Fibroblast of lung (primary cell): ENCODE measurements at regions not wholly inside any gene's neighbourhood (a gene's known extent, or its start where the extent isn't known, plus 50 kb on each side); places are given as distances from the start of the nearest gene placed in this dataset.
A peak's percentile ranks its signal among the peaks of the same experiment; 100 is the strongest.

Experiments used
- DNase-seq, 2 donors: peaks; one replicate each; pipeline versions ENCODE4 v3.0.0 to v3.0.0-alpha.2; 2010; ENCODE audit warnings: low read depth in 2 of 2
- H2AFZ ChIP-seq: 2 replicates; pipeline ENCODE4 v1.5.1; 2012; ENCODE audit warnings: low read length, control low read depth, inconsistent platforms
- H3K27ac ChIP-seq: 2 replicates; pipeline ENCODE4 v1.5.1; 2011; ENCODE audit warnings: low read length, control low read depth; ENCODE audit not compliant: insufficient read depth
- H3K27me3 ChIP-seq: 2 replicates; pipeline ENCODE4 v1.5.1; 2011; ENCODE audit warnings: mild to moderate bottlenecking, low read length; ENCODE audit not compliant: control insufficient read depth, insufficient read depth
- H3K36me3 ChIP-seq: 2 replicates; pipeline ENCODE4 v1.5.1; 2011; ENCODE audit warnings: low read length; ENCODE audit not compliant: control insufficient read depth, insufficient read depth
- H3K4me1 ChIP-seq: 2 replicates; pipeline ENCODE4 v1.5.1; 2011; ENCODE audit warnings: low read length; ENCODE audit not compliant: control insufficient read depth, insufficient read depth; ENCODE audit errors: extremely low read depth
- H3K4me2 ChIP-seq: 2 replicates; pipeline ENCODE4 v1.5.1; 2011; ENCODE audit warnings: low read length, control low read depth; ENCODE audit not compliant: insufficient read depth; ENCODE audit errors: extremely low read depth
- H3K4me3 ChIP-seq, 4 experiments: fragments of 200-600 bp in 1 of 4; sonication (generic) in 1 of 4; replicated peaks in 1 of 4; 2 replicates each; pipeline ENCODE4 v1.5.1; 2011 to 2016; ENCODE audit warnings: low read length in 4 of 4, low read depth in 3 of 4, mild to moderate bottlenecking in 3 of 4, control low read depth in 2 of 4, inconsistent platforms in 1 of 4, mixed read lengths in 1 of 4; ENCODE audit not compliant: insufficient read depth in 1 of 4; ENCODE audit errors: control extremely low read depth in 1 of 4
- H3K79me2 ChIP-seq: 2 replicates; pipeline ENCODE4 v1.5.1; 2012; ENCODE audit warnings: mild to moderate bottlenecking, low read length, inconsistent platforms; ENCODE audit not compliant: control insufficient read depth, insufficient read depth
- H3K9ac ChIP-seq: 2 replicates; pipeline ENCODE4 v1.5.1; 2011; ENCODE audit warnings: mild to moderate bottlenecking, low read length, control low read depth; ENCODE audit not compliant: insufficient read depth
- H3K9me3 ChIP-seq: 2 replicates; pipeline ENCODE4 v1.5.1; 2012; ENCODE audit warnings: low read depth, low read length; ENCODE audit not compliant: control insufficient read depth, insufficient read depth
- H4K20me1 ChIP-seq: 2 replicates; pipeline ENCODE4 v1.5.1; 2011; ENCODE audit warnings: low read length; ENCODE audit not compliant: control insufficient read depth, insufficient read depth; ENCODE audit errors: extremely low read depth
- CTCF ChIP-seq, 2 donors: IDR thresholded peaks in 1 of 2; conservative IDR thresholded peaks in 1 of 2; 1 replicate in 1 of 2; 2 replicates in 1 of 2; pipeline ENCODE4 v1.5.1; 2011 to 2012; ENCODE audit warnings: low read length in 2 of 2, control low read depth in 1 of 2, inconsistent platforms in 1 of 2, low read depth in 1 of 2, mild to moderate bottlenecking in 1 of 2
- EZH2 ChIP-seq: IDR thresholded peaks from 2 replicates; pipeline ENCODE4 v1.5.1; 2012; ENCODE audit warnings: low read length, control low read depth, mild to moderate bottlenecking; ENCODE audit errors: missing control alignments

GRCh38 chr10:2953495-2953894 is 113.9 kb upstream of the PFKP start:
- Histone ChIP-seq H3K79me2 (no peaks in the 10 kb centered on the region), H3K36me3 (no peaks in the 10 kb centered on the region), H3K4me2 (no peak overlapping the region), H3K4me3 (no peak overlapping the region), H2AFZ (no peak overlapping the region), H4K20me1 (no peaks in the 10 kb centered on the region), H3K27me3 (no peaks in the 10 kb centered on the region), H3K9ac (no peak overlapping the region), H3K4me1 (no peaks in the 10 kb centered on the region), H3K27ac (no peak overlapping the region), H3K9me3 (no peaks in the 10 kb centered on the region)
- TF ChIP-seq CTCF (conservative IDR thresholded peaks at IDR 0.05 in 1 of 2, IDR thresholded peaks at IDR 0.05 in 1 of 2; ENCODE audit: low read depth in 1 of 2, low read length in 2 of 2) = no peak
- no peak for TF ChIP-seq EZH2
- peak in 1 of 2 donors; percentile 21 for DNase-seq

- no peak overlapping the region for H3K4me3 ChIP-seq
Measured at GRCh38 chr10:2951235-2951835, 116.0 kb upstream of the PFKP start.

GRCh38 chr10:2950546-2950945 is 116.8 kb upstream of the PFKP start:
- H3K4me1 ChIP-seq = no peaks in the 10 kb centered on the region
- H3K79me2 ChIP-seq = no peaks in the 10 kb centered on the region
- H3K9ac ChIP-seq = no peak overlapping the region
- H3K27me3 ChIP-seq = no peaks in the 10 kb centered on the region
- no peaks in the 10 kb centered on the region for H3K36me3 ChIP-seq
- H3K4me2 ChIP-seq = no peak overlapping the region
- no peak overlapping the region for H3K4me3 ChIP-seq
- no peaks in the 10 kb centered on the region for H4K20me1 ChIP-seq
- H3K9me3 ChIP-seq = no peaks in the 10 kb centered on the region
- no peak for TF ChIP-seq EZH2
- no peak for TF ChIP-seq CTCF (conservative IDR thresholded peaks at IDR 0.05 in 1 of 2, IDR thresholded peaks at IDR 0.05 in 1 of 2; ENCODE audit: low read depth in 1 of 2, low read length in 2 of 2)
- no peak overlapping the region for H3K27ac ChIP-seq
- DNase-seq = no peak
- H2AFZ ChIP-seq = no peak overlapping the region

More at GRCh38 chr10:2951235-2951835, 116.0 kb upstream of the PFKP start:
- H3K79me2 ChIP-seq = no peaks in the 10 kb centered on the region
- H3K9ac ChIP-seq = no peak overlapping the region
- no peaks in the 10 kb centered on the region for H3K9me3 ChIP-seq
- H3K27ac ChIP-seq = no peak overlapping the region
- DNase-seq = no peak
- H4K20me1 ChIP-seq = no peaks in the 10 kb centered on the region
- H3K27me3 ChIP-seq = no peaks in the 10 kb centered on the region
- TF ChIP-seq CTCF (conservative IDR thresholded peaks at IDR 0.05 in 1 of 2, IDR thresholded peaks at IDR 0.05 in 1 of 2; ENCODE audit: low read depth in 1 of 2, low read length in 2 of 2) (no peak), EZH2 (no peak)
- no peaks in the 10 kb centered on the region for H3K4me1 ChIP-seq
- no peaks in the 10 kb centered on the region for H3K36me3 ChIP-seq
- H2AFZ ChIP-seq = no peak overlapping the region
- no peak overlapping the region for H3K4me2 ChIP-seq
